HEK293T (cell line): ENCODE measurements at regions not wholly inside any gene's neighbourhood (a gene's known extent, or its start where the extent isn't known, plus 50 kb on each side); places are given as distances from the start of the nearest gene placed in this dataset.
"Not testable (repeated sequence)": the region's sequence is repeated elsewhere in the genome, so short reads cannot be mapped to it uniquely, and the experiment has no call there.

Experiments used
- CTCF ChIA-PET: fragments of 350-600 bp; formaldehyde crosslinking; extraction: SDS; loops from one replicate; lab custom pipeline; 2021; ENCODE audit warnings: antibody characterized with exemption, inconsistent platforms; lab: Yijun Ruan, JAX
- POLR2A ChIA-PET: fragments of 350-600 bp; formaldehyde crosslinking; extraction: SDS; loops from one replicate; lab custom pipeline; 2020; ENCODE audit warnings: antibody characterized with exemption, inconsistent platforms; lab: Yijun Ruan, JAX
- DNase-seq: peaks from one replicate; pipeline ENCODE4 v3.0.0; 2012; ENCODE audit warnings: mixed read lengths; ENCODE audit errors: extremely low spot score
- ARNT ChIP-seq: fragments of 450-650 bp; IDR thresholded peaks from 2 replicates; pipeline ENCODE4 v1.6.1; 2017; ENCODE audit warnings: mild to moderate bottlenecking
- BHLHE40 ChIP-seq: fragments of 450-650 bp; IDR thresholded peaks from 2 replicates; pipeline ENCODE4 v1.6.1; 2016; ENCODE audit warnings: mild to moderate bottlenecking, moderate library complexity, borderline replicate concordance
- CTBP1 ChIP-seq: fragments of 450-650 bp; IDR thresholded peaks from 2 replicates; pipeline ENCODE4 v1.6.1; 2016; ENCODE audit warnings: borderline replicate concordance
- ELF4 ChIP-seq: fragments of 450-650 bp; IDR thresholded peaks from 2 replicates; pipeline ENCODE4 v1.6.1; 2017; ENCODE audit warnings: antibody characterized with exemption
- FOXA1 ChIP-seq: fragments of 450-650 bp; IDR thresholded peaks from 2 replicates; pipeline ENCODE4 v1.6.1; 2016; ENCODE audit warnings: mild to moderate bottlenecking
- FOXK2 ChIP-seq: fragments of 450-650 bp; IDR thresholded peaks from 2 replicates; pipeline ENCODE4 v1.6.1; 2016; ENCODE audit warnings: mild to moderate bottlenecking
- FOXM1 ChIP-seq: fragments of 450-650 bp; IDR thresholded peaks from 2 replicates; pipeline ENCODE4 v1.6.1; 2017; ENCODE audit warnings: mild to moderate bottlenecking, borderline replicate concordance
- HDGF ChIP-seq: fragments of 450-650 bp; IDR thresholded peaks from 2 replicates; pipeline ENCODE4 v1.6.1; 2017; ENCODE audit warnings: antibody characterized with exemption, borderline replicate concordance
- L3MBTL2 ChIP-seq: fragments of 450-650 bp; conservative IDR thresholded peaks from 2 replicates; pipeline ENCODE4 v1.6.1; 2016; ENCODE audit warnings: mild to moderate bottlenecking
- LEF1 ChIP-seq: fragments of 450-650 bp; IDR thresholded peaks from 2 replicates; pipeline ENCODE4 v1.6.1; 2017; ENCODE audit warnings: mild to moderate bottlenecking, borderline replicate concordance
- NFRKB ChIP-seq: fragments of 450-650 bp; IDR thresholded peaks from 2 replicates; pipeline ENCODE4 v1.6.1; 2016; ENCODE audit warnings: mild to moderate bottlenecking, moderate library complexity
- SP1 ChIP-seq: fragments of 450-650 bp; IDR thresholded peaks from 2 replicates; pipeline ENCODE4 v1.6.1; 2017
- SUZ12 ChIP-seq: fragments of 450-650 bp; IDR thresholded peaks from 2 replicates; pipeline ENCODE4 v1.6.1; 2016; ENCODE audit warnings: mild to moderate bottlenecking
- TARDBP ChIP-seq: fragments of 450-650 bp; IDR thresholded peaks from 2 replicates; pipeline ENCODE4 v1.6.1; 2016
- ZNF384 ChIP-seq: fragments of 450-650 bp; IDR thresholded peaks from 2 replicates; pipeline ENCODE4 v1.6.1; 2016
- TF ChIP-seq, protein P1 (sequence below): fragments of 450-650 bp; IDR thresholded peaks from 2 replicates; pipeline ENCODE4 v1.6.1; 2016

GRCh38 chr3:71927505-71928066 lies 142.6 kb upstream of the PROK2 start:
- DNase-seq, result no peak
- POLR2A ChIA-PET, result no interaction called here
- no peak for TF ChIP-seq ARNT
- no peak for TF ChIP-seq BHLHE40
- TF ChIP-seq TARDBP, result no peak
- no peak for TF ChIP-seq HDGF
- no peak for TF ChIP-seq CTBP1
- no peak for TF ChIP-seq LEF1
- CTCF ChIA-PET, result no interaction called here

DNA sequence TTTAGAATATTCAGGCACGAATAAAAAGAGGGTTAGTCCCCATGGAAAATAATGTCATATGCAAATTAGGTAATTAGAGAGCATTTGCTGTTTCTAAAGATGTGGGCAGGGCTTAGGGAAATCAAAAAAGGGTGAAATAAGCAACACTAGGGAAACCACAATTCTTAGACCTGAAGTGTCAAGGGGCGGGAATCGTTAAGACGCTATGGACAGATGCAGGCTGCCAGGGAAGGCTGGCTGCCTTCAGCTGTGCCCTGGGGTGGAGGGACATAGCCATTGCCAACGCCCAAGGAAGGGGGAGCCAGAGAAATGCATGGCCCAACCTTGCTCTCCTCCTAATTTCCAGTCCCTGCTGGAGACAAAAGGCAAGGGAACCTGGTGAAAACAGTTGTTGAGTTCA lies 141.7 kb upstream of the PROK2 start:
- POLR2A ChIA-PET, result no interaction called here
- CTCF ChIA-PET, result no interaction called here
- TF ChIP-seq CTBP1, result no peak
- TF ChIP-seq ZNF384, result no peak
- no peak for TF ChIP-seq SP1
- TF ChIP-seq FOXM1, result no peak
- no peak for TF ChIP-seq FOXK2
- TF ChIP-seq TARDBP, result no peak
- TF ChIP-seq HDGF, result no peak
- no peak for DNase-seq

GRCh38 chr3:71926262-71926600 lies 141.3 kb upstream of the PROK2 start:
- POLR2A ChIA-PET, result no interaction called here
- TF ChIP-seq NFRKB, result no peak
- CTCF ChIA-PET, result no interaction called here
- peak; percentile 22 for DNase-seq

DNA sequence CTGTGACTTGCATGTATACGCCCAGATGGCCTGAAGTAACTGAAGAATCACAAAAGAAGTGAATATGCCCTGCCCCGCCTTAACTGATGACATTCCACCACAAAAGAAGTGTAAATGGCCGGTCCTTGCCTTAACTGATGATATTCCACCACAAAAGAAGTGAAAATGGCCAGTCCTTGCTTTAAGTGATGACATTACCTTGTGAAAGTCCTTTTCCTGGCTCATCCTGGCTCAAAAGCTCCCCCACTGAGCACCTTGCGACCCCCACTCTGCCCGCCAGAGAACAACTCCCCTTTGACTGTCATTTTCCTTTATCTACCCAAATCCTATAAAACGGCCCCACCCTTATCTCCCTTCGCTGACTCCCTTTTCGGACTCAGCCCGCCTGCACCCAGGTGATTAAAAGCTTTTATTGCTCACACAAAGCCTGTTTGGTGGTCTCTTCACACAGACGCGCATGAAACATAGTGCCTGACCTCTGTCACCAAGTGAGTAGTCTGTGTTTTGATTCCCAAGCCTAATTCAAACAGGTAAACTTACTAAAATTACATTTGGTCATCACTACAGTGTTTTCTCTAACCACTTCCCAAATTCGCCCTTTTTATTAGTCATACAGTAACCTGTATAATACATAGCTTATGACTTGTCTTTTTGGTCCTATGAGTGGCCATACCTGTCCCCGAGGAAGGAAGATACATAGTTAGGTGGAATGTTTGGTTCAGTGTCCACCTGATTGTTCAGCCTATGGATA lies 140.7 kb upstream of the PROK2 start:
- CTCF ChIA-PET, POLR2A ChIA-PET, DNase-seq: not testable (repeated sequence)

DNA sequence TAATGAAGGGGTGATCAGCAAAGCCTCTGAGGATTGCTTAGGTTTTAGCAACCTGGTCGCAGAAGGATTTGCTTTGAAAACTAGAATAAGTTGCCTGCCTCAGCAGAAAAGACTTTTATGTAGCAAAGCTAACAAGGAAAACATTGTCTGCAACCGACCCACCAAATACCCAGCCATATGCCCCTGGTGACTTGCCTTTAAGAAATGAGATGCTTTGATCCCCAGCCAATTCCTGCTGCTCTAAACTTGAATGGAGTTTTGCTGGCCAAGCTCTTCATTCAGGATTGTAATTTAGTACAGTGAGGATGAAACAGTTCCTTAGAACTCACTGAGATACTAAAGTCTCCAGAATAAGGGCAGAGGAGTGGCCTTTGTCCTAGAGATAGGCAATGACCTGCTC lies 139.8 kb upstream of the PROK2 start:
- TF ChIP-seq ELF4 (no peak), L3MBTL2 (no peak), ZNF384 (no peak), ARNT (no peak), TARDBP (no peak), FOXK2 (no peak), LEF1 (no peak), FOXA1 (no peak), BHLHE40 (no peak), SP1 (no peak), NFRKB (no peak), HDGF (no peak), SUZ12 (no peak), CTBP1 (no peak)
- TF ChIP-seq, protein P1, sequence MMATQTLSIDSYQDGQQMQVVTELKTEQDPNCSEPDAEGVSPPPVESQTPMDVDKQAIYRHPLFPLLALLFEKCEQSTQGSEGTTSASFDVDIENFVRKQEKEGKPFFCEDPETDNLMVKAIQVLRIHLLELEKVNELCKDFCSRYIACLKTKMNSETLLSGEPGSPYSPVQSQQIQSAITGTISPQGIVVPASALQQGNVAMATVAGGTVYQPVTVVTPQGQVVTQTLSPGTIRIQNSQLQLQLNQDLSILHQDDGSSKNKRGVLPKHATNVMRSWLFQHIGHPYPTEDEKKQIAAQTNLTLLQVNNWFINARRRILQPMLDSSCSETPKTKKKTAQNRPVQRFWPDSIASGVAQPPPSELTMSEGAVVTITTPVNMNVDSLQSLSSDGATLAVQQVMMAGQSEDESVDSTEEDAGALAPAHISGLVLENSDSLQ, result no peak
- CTCF ChIA-PET, result no interaction called here
- POLR2A ChIA-PET, result no interaction called here
- DNase-seq, result no peak

DNA sequence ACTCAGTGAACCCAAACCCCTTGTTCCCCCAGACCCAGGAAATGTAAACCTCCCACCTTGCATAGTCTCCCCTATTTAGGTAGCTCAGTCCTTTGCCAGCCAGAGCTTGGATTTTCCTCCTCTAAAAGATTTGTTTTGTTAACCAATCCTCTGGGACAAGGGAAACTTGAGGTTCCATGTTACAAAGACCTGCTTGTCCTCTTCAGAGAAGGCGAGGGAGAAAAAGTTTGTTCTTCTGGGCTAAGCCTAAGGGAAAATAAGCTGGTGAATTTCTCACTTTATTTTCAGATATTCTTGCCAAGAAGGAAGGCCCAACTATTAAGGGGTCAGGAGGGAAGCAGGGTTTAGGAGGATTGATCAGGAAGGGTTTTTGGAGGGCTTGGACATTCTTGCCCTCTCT lies 136.1 kb upstream of the PROK2 start:
- CTCF ChIA-PET, result no interaction called here
- POLR2A ChIA-PET, result no interaction called here
- TF ChIP-seq FOXK2 (no peak), FOXM1 (no peak)

GRCh38 chr3:71919572-71919971 lies 134.6 kb upstream of the PROK2 start:
- TF ChIP-seq NFRKB, result no peak
- no peak for TF ChIP-seq ZNF384
- TF ChIP-seq ARNT, result no peak
- TF ChIP-seq BHLHE40, result no peak
- TF ChIP-seq L3MBTL2, result no peak
- TF ChIP-seq SP1, result no peak
- TF ChIP-seq, protein P1, result no peak
- TF ChIP-seq ELF4, result no peak
- no peak for TF ChIP-seq CTBP1
- TF ChIP-seq TARDBP, result no peak
- no peak for TF ChIP-seq FOXA1
- TF ChIP-seq SUZ12, result no peak
- TF ChIP-seq HDGF, result no peak
- no peak for TF ChIP-seq LEF1
- TF ChIP-seq FOXM1, result no peak
- TF ChIP-seq FOXK2, result no peak
- ChIA-PET POLR2A (no interaction called here), CTCF (interaction anchor here (1.6 kb wide), 1 partner anchor 44 kb away, joined by 4 read pairs; no protein-coding TSS in a partner anchor)
- DNase-seq, result no peak

More for the DNA sequence above, 136.1 kb upstream of the PROK2 start:
- DNase-seq, result no peak

GRCh38 chr3:71917545-71917944 lies 132.6 kb upstream of the PROK2 start:
- ChIA-PET CTCF (no interaction called here), POLR2A (no interaction called here)
- TF ChIP-seq LEF1, result no peak
- no peak for DNase-seq
